Mucosa of rectum (tissue), 2 donors: ENCODE measurements at regions not wholly inside any gene's neighbourhood (a gene's known extent, or its start where the extent isn't known, plus 50 kb on each side); places are given as distances from the start of the nearest gene placed in this dataset.

Experiments used
- H3K27ac ChIP-seq, 2 donors: one replicate each; pipeline ENCODE4 v1.7.0; 2013; ENCODE audit warnings: inconsistent platforms in 2 of 2, low read depth in 2 of 2, low read length in 2 of 2
- H3K27me3 ChIP-seq, 2 donors: one replicate each; pipeline ENCODE4 v1.7.0; 2013; ENCODE audit warnings: low read length in 2 of 2; ENCODE audit not compliant: control insufficient read depth in 2 of 2, insufficient read depth in 2 of 2
- H3K36me3 ChIP-seq, 2 donors: one replicate each; pipeline ENCODE4 v1.7.0; 2013; ENCODE audit warnings: low read length in 2 of 2; ENCODE audit not compliant: control insufficient read depth in 2 of 2, insufficient read depth in 2 of 2
- H3K4me1 ChIP-seq, 2 donors: one replicate each; pipeline ENCODE4 v1.7.0; 2013; ENCODE audit warnings: low read length in 2 of 2, mild to moderate bottlenecking in 1 of 2; ENCODE audit not compliant: control insufficient read depth in 2 of 2, insufficient read depth in 2 of 2
- H3K4me3 ChIP-seq, 2 donors: one replicate each; pipeline ENCODE4 v1.7.0; 2013; ENCODE audit warnings: low read length in 2 of 2
- H3K9ac ChIP-seq, 2 donors: one replicate each; pipeline ENCODE4 v1.7.0; 2013; ENCODE audit warnings: low read length in 2 of 2, low read depth in 1 of 2, mild to moderate bottlenecking in 1 of 2
- H3K9me3 ChIP-seq, 2 donors: one replicate each; pipeline ENCODE4 v1.7.0; 2013; ENCODE audit warnings: low read length in 2 of 2; ENCODE audit not compliant: control insufficient read depth in 2 of 2
- donor health status: healthy.
- donor health status: Normal muscosa, but diverticular disease.

- Histone ChIP-seq H3K27me3 (no peaks in the 10 kb centered on the region), H3K4me1 (no peaks in the 10 kb centered on the region), H3K9ac (no peak overlapping the region), H3K4me3 (no peak overlapping the region), H3K9me3 (no peaks in the 10 kb centered on the region), H3K27ac (no peak overlapping the region), H3K36me3 (no peaks in the 10 kb centered on the region)
Observed at GRCh38 chr2:52107124-52107523, 1075.2 kb upstream of the NRXN1 start.

GRCh38 chr2:52097071-52097470 is 1065.1 kb upstream of the NRXN1 start:
- no peak overlapping the region for H3K4me3 ChIP-seq
- H3K36me3 ChIP-seq: no peaks in the 10 kb centered on the region
- H3K27ac ChIP-seq: no peak overlapping the region
- no peak overlapping the region for H3K9ac ChIP-seq
- H3K4me1 ChIP-seq: no peaks in the 10 kb centered on the region
- no peaks in the 10 kb centered on the region for H3K27me3 ChIP-seq
- H3K9me3 ChIP-seq: peaks cover 3 to 5% of the 10 kb centered on the region in 2 donors

- Histone ChIP-seq H3K27me3 (no peaks in the 10 kb centered on the region), H3K4me3 (no peak overlapping the region), H3K9me3 (no peaks in the 10 kb centered on the region), H3K9ac (no peak overlapping the region), H3K36me3 (no peaks in the 10 kb centered on the region), H3K4me1 (no peaks in the 10 kb centered on the region), H3K27ac (no peak overlapping the region)
Observed at GRCh38 chr2:52084759-52085158, 1052.8 kb upstream of the NRXN1 start.

GRCh38 chr2:52083214-52083613 is 1051.3 kb upstream of the NRXN1 start:
- H3K36me3 ChIP-seq: no peaks in the 10 kb centered on the region
- H3K9me3 ChIP-seq: no peaks in the 10 kb centered on the region

GRCh38 chr2:52082646-52083045 is 1050.7 kb upstream of the NRXN1 start:
- H3K4me3 ChIP-seq: no peak overlapping the region
- no peaks in the 10 kb centered on the region for H3K36me3 ChIP-seq
- H3K27ac ChIP-seq: no peak overlapping the region
- H3K9ac ChIP-seq: no peak overlapping the region
- H3K4me1 ChIP-seq: no peaks in the 10 kb centered on the region
- H3K9me3 ChIP-seq: no peaks in the 10 kb centered on the region
- no peaks in the 10 kb centered on the region for H3K27me3 ChIP-seq

More at GRCh38 chr2:52083214-52083613, 1051.3 kb upstream of the NRXN1 start:
- no peaks in the 10 kb centered on the region for H3K27me3 ChIP-seq
- no peak overlapping the region for H3K4me3 ChIP-seq
- H3K9ac ChIP-seq: no peak overlapping the region
- H3K4me1 ChIP-seq: no peaks in the 10 kb centered on the region
- no peak overlapping the region for H3K27ac ChIP-seq

- Histone ChIP-seq H3K9ac (no peak overlapping the region), H3K4me3 (no peak overlapping the region), H3K27ac (no peak overlapping the region), H3K9me3 (no peaks in the 10 kb centered on the region), H3K27me3 (no peaks in the 10 kb centered on the region), H3K36me3 (no peaks in the 10 kb centered on the region), H3K4me1 (no peaks in the 10 kb centered on the region)
Observed at GRCh38 chr2:52079602-52080001, 1047.7 kb upstream of the NRXN1 start.

- no peak overlapping the region for H3K27ac ChIP-seq
- no peaks in the 10 kb centered on the region for H3K4me1 ChIP-seq
- H3K36me3 ChIP-seq: no peaks in the 10 kb centered on the region
- no peaks in the 10 kb centered on the region for H3K9me3 ChIP-seq
- no peak overlapping the region for H3K9ac ChIP-seq
- H3K4me3 ChIP-seq: no peak overlapping the region
- H3K27me3 ChIP-seq: no peaks in the 10 kb centered on the region
Observed at GRCh38 chr2:52077159-52077558, 1045.2 kb upstream of the NRXN1 start.

GRCh38 chr2:52074130-52074719 is 1042.3 kb upstream of the NRXN1 start:
- H3K4me1 ChIP-seq: no peaks in the 10 kb centered on the region
- no peak overlapping the region for H3K4me3 ChIP-seq
- H3K36me3 ChIP-seq: no peaks in the 10 kb centered on the region
- no peak overlapping the region for H3K27ac ChIP-seq
- H3K27me3 ChIP-seq: no peaks in the 10 kb centered on the region
- no peak overlapping the region for H3K9ac ChIP-seq
- no peaks in the 10 kb centered on the region for H3K9me3 ChIP-seq

GRCh38 chr2:52072949-52073348 is 1041.0 kb upstream of the NRXN1 start:
- Histone ChIP-seq H3K4me1 (no peaks in the 10 kb centered on the region), H3K27me3 (no peaks in the 10 kb centered on the region), H3K9ac (no peak overlapping the region), H3K27ac (no peak overlapping the region), H3K36me3 (no peaks in the 10 kb centered on the region), H3K4me3 (no peak overlapping the region), H3K9me3 (no peaks in the 10 kb centered on the region)

GRCh38 chr2:52070665-52071064 is 1038.7 kb upstream of the NRXN1 start:
- no peak overlapping the region for H3K27ac ChIP-seq
- H3K4me3 ChIP-seq: no peak overlapping the region
- no peaks in the 10 kb centered on the region for H3K4me1 ChIP-seq
- H3K27me3 ChIP-seq: no peaks in the 10 kb centered on the region
- H3K9ac ChIP-seq: no peak overlapping the region
- peaks cover 0 to 3% of the 10 kb centered on the region in 2 donors for H3K9me3 ChIP-seq
- no peaks in the 10 kb centered on the region for H3K36me3 ChIP-seq

- Histone ChIP-seq H3K27ac (no peak overlapping the region), H3K9ac (no peak overlapping the region), H3K27me3 (no peaks in the 10 kb centered on the region), H3K4me1 (no peaks in the 10 kb centered on the region), H3K36me3 (no peaks in the 10 kb centered on the region), H3K4me3 (no peak overlapping the region), H3K9me3 (peaks cover 0 to 3% of the 10 kb centered on the region in 2 donors)
Observed at GRCh38 chr2:52064234-52064633, 1032.3 kb upstream of the NRXN1 start.
